H1 (cell line): ENCODE measurements at regions not wholly inside any gene's neighbourhood (a gene's known extent, or its start where the extent isn't known, plus 50 kb on each side); places are given as distances from the start of the nearest gene placed in this dataset.

Experiments
- ASH2L ChIP-seq: fragments of 200-600, 300-600 bp; sonication (generic); IDR thresholded peaks from one replicate; pipeline ENCODE4 v1.7.1; 2017; ENCODE audit warnings: low read length
- CBX8 ChIP-seq: fragments of 300-800, 300-1000 bp; sonication (generic); IDR thresholded peaks from 2 replicates; pipeline ENCODE4 v1.7.1; 2016; ENCODE audit warnings: low read depth, low read length, borderline replicate concordance
- CEBPB ChIP-seq: IDR thresholded peaks from 2 replicates; pipeline ENCODE4 v1.6.1; 2012; ENCODE audit warnings: low read depth, low read length
- PHF8 ChIP-seq: fragments of 200-600 bp; sonication (generic); conservative IDR thresholded peaks from 2 replicates; pipeline ENCODE4 v1.7.1; 2012; ENCODE audit warnings: low read depth, mild to moderate bottlenecking, inconsistent platforms, low read length, moderate library complexity

- no peak for TF ChIP-seq PHF8
- no peak for TF ChIP-seq ASH2L
- no peak for TF ChIP-seq CEBPB
- TF ChIP-seq CBX8: no peak
Observed at GRCh38 chr2:42963452-42964068, 171.2 kb upstream of the HAAO start (continued).
